ENCODE measurements at regions not wholly inside any gene's neighbourhood (a gene's known extent, or its start where the extent isn't known, plus 50 kb on each side); places are given as distances from the start of the nearest gene placed in this dataset.
"Not testable (repeated sequence)": the region's sequence is repeated elsewhere in the genome, so short reads cannot be mapped to it uniquely, and the experiment has no call there.

- not testable (repeated sequence) for DNase-seq (ENCODE audit: low spot score)
Observed at GRCh38 chr2:131828633-131829455, 301.2 kb downstream of the CCDC74A start.

DNA sequence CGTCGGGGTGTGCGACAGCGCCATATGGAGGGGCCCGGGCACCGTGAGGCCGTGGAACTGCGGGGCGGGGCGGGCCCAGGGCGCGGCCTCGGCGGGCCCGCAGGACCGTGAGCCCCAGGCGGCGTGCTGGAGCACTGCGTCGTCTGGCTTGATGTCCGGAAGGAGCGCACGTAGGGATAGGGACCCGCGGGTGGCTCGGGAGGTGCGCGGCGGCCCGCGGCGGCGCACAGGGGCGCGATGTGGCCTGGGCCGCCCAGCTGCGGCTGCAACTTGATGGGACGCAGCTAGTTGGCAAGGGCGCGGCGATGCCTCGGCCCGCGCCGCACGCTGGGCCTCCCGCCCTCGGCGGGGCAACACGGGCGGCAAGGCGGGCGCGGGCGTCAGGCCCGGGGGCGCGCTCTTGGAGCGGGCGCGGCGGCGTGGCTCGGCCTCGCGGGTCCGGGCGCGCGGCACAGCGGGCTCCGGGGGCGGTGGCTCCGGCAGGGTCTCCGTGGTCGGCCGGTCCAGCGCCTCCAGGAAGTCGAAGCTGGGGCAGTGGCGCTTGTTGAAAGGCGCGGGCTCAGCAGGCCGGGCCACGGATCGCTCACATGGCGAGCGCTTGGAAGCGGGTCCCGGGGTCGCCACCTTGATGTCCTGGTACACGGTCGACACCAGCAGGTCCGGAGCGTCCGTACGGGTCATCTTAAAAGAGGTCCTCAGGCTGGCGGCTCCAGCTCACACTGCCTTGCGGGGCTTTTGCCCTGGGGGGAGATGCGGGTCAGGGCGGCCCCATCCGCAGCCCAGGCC, 302.0 kb downstream of the CCDC74A start:
- DNase-seq (ENCODE audit: low spot score) = not testable (repeated sequence)

GRCh38 chr2:131830242-131830945, 302.7 kb downstream of the CCDC74A start:
- not testable (repeated sequence) for DNase-seq (ENCODE audit: low spot score)

DNA sequence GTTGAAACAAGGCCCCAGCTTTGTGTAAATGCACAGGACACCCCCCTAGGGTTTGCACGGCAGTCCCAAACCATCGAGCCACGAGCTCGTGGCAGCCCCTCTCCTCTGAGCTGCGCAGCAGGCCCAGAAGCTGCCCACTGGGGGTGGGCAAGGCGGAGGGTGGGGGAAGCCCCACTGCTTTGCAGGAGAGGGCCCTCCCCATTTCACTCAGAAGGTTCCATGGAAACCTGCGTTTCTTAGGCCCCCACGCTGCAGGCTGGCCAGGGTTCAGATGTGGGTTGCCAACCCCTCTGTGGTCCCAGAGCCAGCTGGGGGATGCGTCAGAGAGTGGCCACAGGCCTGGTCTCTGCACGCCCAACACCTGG, 303.2 kb downstream of the CCDC74A start:
- DNase-seq (ENCODE audit: low spot score) = not testable (repeated sequence)

GRCh38 chr2:131831450-131832208, 303.9 kb downstream of the CCDC74A start:
- DNase-seq (ENCODE audit: low spot score) = not testable (repeated sequence)

DNA sequence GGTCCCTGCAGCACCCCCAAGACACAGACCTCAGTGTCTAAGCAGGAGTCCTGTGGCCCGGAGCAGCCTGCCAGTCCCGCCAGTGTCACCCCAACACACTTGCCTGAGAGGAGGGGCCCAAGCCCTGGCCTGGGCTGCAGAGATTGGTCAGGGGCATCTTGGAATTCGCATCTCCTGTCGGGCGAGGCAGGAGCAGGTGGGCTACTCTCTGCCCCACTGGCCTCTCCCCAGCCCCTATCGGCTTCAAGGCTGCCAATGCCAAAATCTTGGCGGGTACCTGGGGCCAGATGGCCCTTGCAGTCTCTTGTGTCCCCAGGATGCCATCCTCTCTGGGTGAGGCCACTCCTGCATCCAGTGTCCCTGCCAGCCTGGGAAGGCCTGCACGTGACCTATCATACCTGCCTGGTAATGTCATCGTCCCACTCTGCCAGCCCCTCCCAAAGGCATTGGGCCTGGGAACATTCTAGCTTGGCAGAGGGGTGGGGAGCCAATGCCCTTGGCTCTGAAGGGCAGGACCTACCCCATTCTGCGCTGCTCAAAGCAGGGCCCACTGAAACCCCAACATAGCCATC, 304.6 kb downstream of the CCDC74A start:
- DNase-seq (ENCODE audit: low spot score) = not testable (repeated sequence)

DNA sequence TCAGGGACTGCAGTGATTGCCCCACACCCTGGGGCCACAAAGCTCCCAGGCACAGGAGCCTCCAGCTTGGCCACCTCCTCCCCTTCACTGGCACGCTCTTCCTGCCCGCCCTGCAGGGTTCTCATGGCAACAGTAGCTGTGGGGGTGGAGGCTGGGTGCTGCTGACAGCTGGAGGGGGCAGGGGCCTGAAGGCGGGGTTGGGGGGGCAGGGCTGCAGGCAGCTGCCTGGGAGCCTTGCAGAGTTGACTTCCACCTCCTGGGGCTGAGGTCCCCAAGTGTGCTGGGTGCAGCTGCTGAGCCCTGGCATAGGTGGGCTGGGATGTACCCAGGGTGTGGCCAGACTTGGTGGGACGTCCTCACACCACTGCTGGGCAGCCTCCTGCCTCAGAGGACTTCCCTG, 305.2 kb downstream of the CCDC74A start:
- not testable (repeated sequence) for DNase-seq (ENCODE audit: low spot score)

GRCh38 chr2:131833367-131834202, 305.9 kb downstream of the CCDC74A start:
- DNase-seq (ENCODE audit: low spot score) = not testable (repeated sequence)

- not testable (repeated sequence) for DNase-seq (ENCODE audit: low spot score)
Observed at GRCh38 chr2:131834203-131835020, 306.7 kb downstream of the CCDC74A start.

DNA sequence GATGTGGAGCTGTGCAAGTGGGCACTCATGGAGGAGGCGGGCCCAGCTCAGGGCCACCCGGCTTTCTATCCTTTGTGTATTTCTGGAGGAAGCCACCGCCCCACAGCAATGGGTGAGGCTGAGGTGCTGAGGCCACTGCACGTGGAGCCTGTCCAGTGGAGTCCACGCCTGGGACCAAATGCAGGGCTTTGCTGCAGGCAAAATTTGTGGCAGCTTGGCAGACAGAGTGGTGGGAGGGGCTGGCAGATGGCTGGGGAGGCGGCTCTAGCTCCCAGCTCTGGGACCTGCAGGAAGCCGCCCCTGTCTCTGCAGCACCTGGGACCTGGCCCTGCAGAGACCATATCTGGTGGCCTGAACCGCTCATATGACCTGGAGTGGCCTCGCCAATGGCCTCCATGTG, 307.3 kb downstream of the CCDC74A start:
- not testable (repeated sequence) for DNase-seq (ENCODE audit: low spot score)

DNA sequence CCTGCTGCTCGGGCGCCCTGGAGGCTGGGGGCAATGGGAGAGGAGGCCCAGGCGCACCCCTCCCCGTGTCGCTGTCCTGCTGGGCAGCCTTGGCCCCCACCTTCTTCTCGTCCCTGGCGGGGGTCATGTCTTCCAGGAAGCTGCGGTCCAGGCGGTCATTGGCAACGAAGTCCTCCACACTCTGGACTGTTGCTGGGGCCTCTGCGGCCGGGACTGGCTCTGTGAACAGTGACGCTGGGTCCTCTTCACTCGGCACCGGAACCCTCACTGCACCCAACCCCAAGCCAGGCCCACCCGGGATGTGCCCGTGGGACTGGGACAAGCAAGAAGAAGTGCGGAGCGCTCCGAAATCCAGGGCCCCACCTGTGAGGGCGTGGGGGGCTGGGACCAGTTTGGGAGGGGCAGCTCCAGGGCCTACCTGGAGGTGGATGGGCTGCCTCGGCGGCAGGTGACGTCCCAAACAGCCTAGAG, 308.0 kb downstream of the CCDC74A start:
- no peak for DNase-seq (ENCODE audit: low spot score)

DNA sequence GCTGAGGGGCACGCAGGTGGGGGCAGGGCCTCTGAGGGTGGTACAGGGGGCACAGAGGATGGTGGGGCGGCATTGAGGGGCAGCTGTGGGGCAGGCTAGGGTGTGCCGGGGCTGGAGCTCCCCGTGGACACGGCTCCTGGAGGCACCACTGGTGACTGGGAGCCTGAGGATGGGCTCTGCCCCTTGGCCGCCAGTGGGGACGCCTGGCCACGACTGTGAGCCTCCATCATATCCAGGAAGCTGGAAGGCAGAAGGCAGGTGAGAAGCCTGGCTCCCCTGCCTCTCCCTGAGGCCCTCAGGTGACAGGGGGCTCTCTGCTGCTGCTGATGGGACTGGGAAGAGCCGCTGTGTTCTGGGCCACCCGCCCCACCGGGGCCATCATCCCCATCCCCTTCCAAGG, 308.4 kb downstream of the CCDC74A start:
- DNase-seq (ENCODE audit: low spot score) = not testable (repeated sequence)

DNA sequence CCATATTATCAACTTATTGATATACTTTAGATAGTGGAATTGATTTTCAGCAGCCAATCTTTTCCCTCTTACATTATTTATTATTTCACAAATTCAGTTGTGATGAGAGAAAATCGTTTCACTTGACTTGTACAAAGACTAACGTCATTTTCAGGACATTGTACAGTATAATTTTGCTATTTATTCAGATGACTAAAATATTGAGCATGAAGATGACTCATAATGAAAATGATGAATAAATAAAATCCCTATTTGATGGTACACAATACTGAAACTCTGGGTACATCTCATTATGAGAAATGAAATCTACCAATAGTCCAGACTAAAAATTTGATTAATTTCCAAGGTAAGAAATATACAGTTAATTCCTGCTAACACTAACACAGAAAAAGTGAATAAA, 316.4 kb downstream of the CCDC74A start:
- DNase-seq (ENCODE audit: low spot score) = not testable (repeated sequence)

DNA sequence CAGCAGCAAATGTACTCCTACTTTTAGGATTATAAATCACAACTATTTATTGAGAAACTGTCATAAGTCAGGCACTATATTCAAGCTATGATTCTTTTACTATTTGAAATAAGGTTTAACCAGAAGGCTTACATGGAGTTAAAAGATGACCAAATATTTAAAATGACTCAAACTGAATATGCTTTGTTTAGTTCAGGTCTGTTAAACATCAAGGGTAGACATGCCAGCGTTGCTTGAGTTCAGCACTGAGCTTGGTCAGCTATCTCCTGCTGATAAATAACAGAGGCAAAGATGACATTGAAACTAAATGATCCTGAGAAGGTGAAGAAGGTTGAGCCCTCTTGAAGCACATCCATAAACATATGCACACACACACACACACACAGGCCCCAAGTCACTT, 305.6 kb downstream of the ANKRD30BL start:
- DNase-seq (ENCODE audit: low spot score) = not testable (repeated sequence)

GRCh38 chr2:131858197-131858596, 303.6 kb downstream of the ANKRD30BL start:
- not testable (repeated sequence) for DNase-seq (ENCODE audit: low spot score)

All from CD4-positive, alpha-beta T cell treated with Interleukin-6 at 100 ng/mL for 8 hours (primary cell).